Fibroblast of peridontal ligament (primary cell): ENCODE measurements at regions not wholly inside any gene's neighbourhood (a gene's known extent, or its start where the extent isn't known, plus 50 kb on each side); places are given as distances from the start of the nearest gene placed in this dataset.
"Not testable (repeated sequence)": the region's sequence is repeated elsewhere in the genome, so short reads cannot be mapped to it uniquely, and the experiment has no call there.

Experiments used
- DNase-seq: peaks from one replicate; pipeline ENCODE4 v3.0.0-alpha.2; 2010; ENCODE audit errors: extremely low read depth

GRCh38 chr2:136715146-136715545, 50.2 kb upstream of the THSD7B start:
- DNase-seq, result no peak

GRCh38 chr2:136714452-136714951, 50.8 kb upstream of the THSD7B start:
- no peak for DNase-seq

- no peak for DNase-seq
Measured at GRCh38 chr2:136713739-136714138, 51.6 kb upstream of the THSD7B start.

- DNase-seq, result no peak
Measured at GRCh38 chr2:136705336-136705735, 60.0 kb upstream of the THSD7B start.

- DNase-seq, result no peak
Measured at GRCh38 chr2:136703214-136703613, 62.1 kb upstream of the THSD7B start.

GRCh38 chr2:136696438-136696837, 68.9 kb upstream of the THSD7B start:
- no peak for DNase-seq

- DNase-seq, result no peak
Measured at GRCh38 chr2:136693966-136694365, 71.4 kb upstream of the THSD7B start.

- not testable (repeated sequence) for DNase-seq
Measured at GRCh38 chr2:136680079-136680478, 85.3 kb upstream of the THSD7B start.

- DNase-seq, result no peak
Measured at GRCh38 chr2:136665736-136666135, 99.6 kb upstream of the THSD7B start.

GRCh38 chr2:136664713-136665405, 100.5 kb upstream of the THSD7B start:
- DNase-seq, result no peak

GRCh38 chr2:136658201-136658600, 107.1 kb upstream of the THSD7B start:
- DNase-seq, result no peak

GRCh38 chr2:136653861-136654260, 111.5 kb upstream of the THSD7B start:
- no peak for DNase-seq

GRCh38 chr2:136651456-136652010, 113.8 kb upstream of the THSD7B start:
- no peak for DNase-seq

- DNase-seq, result no peak
Measured at GRCh38 chr2:136647039-136647438, 118.3 kb upstream of the THSD7B start.

GRCh38 chr2:136645236-136645828, 120.0 kb upstream of the THSD7B start:
- DNase-seq, result no peak

GRCh38 chr2:136639651-136640050, 125.7 kb upstream of the THSD7B start:
- DNase-seq, result no peak

GRCh38 chr2:136638193-136638592, 127.2 kb upstream of the THSD7B start:
- DNase-seq, result no peak

- DNase-seq, result no peak
Measured at GRCh38 chr2:136637402-136637801, 127.9 kb upstream of the THSD7B start.

- DNase-seq, result no peak
Measured at GRCh38 chr2:136628490-136628889, 136.9 kb upstream of the THSD7B start.

GRCh38 chr2:136613096-136613495, 152.2 kb upstream of the THSD7B start:
- no peak for DNase-seq

- DNase-seq, result no peak
Measured at GRCh38 chr2:136612079-136612478, 153.3 kb upstream of the THSD7B start.

GRCh38 chr2:136611451-136611850, 153.9 kb upstream of the THSD7B start:
- DNase-seq, result no peak

GRCh38 chr2:136582628-136583205, 182.6 kb upstream of the THSD7B start:
- DNase-seq, result no peak
